BJ (cell line): ENCODE measurements at regions not wholly inside any gene's neighbourhood (a gene's known extent, or its start where the extent isn't known, plus 50 kb on each side); places are given as distances from the start of the nearest gene placed in this dataset.

Experiments
- CTCF ChIA-PET: fragments of 350-600 bp; formaldehyde crosslinking; extraction: SDS; loops from one replicate; lab custom pipeline; 2021; ENCODE audit warnings: antibody characterized with exemption, inconsistent platforms; lab: Yijun Ruan, JAX
- POLR2A ChIA-PET: fragments of 300-600 bp; sonication (Branson Sonifier 250); formaldehyde crosslinking; extraction: SDS; loops from one replicate; lab custom pipeline; 2021; ENCODE audit warnings: antibody characterized with exemption; lab: Charles Lee
- DNase-seq: peaks from one replicate; pipeline ENCODE4 v3.0.0-alpha.2; 2011; ENCODE audit warnings: low read depth
- H3K27me3 ChIP-seq: 2 replicates; pipeline ENCODE4 v1.6.0; 2011; ENCODE audit warnings: low read length; ENCODE audit not compliant: control insufficient read depth, insufficient read depth
- H3K36me3 ChIP-seq: 2 replicates; pipeline ENCODE4 v1.5.1; 2011; ENCODE audit warnings: low read length; ENCODE audit not compliant: control insufficient read depth, insufficient read depth
- H3K4me3 ChIP-seq: 2 replicates; pipeline ENCODE4 v1.5.1; 2011; ENCODE audit warnings: low read depth, mild to moderate bottlenecking, control low read depth, low read length
- TF ChIP-seq, protein P1 (sequence below): IDR thresholded peaks from 2 replicates; pipeline ENCODE4 v1.5.1; 2011; ENCODE audit warnings: low read depth, mild to moderate bottlenecking, control low read depth, inconsistent platforms, low read length, moderate library complexity; ENCODE audit not compliant: insufficient read depth

DNA sequence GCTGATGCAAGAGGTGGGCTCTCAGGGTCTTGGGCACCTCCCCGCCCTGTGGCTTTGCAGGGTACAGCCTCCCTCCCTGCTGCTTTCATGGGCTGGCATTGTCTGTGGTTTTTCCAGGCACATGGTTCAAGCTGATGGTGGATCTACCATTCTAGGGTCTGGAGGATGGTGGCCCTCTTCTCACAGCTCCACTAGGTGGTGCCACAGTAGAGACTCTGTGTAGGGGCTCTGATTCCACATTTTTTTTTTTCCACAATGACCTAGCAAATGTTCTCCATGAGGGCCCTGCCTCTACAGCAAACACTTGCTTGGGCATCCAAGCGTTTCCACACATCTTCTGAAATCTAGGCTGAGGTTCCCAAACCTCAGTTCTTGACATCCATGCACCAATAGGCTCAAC, 657.9 kb upstream of the CT83 start:
- DNase-seq = no peak
- Histone ChIP-seq H3K27me3 (no peaks in the 10 kb centered on the region), H3K36me3 (no peaks in the 10 kb centered on the region), H3K4me3 (no peak overlapping the region)
- ChIA-PET CTCF (no interaction called here), POLR2A (no interaction called here)
- TF ChIP-seq, protein P1, sequence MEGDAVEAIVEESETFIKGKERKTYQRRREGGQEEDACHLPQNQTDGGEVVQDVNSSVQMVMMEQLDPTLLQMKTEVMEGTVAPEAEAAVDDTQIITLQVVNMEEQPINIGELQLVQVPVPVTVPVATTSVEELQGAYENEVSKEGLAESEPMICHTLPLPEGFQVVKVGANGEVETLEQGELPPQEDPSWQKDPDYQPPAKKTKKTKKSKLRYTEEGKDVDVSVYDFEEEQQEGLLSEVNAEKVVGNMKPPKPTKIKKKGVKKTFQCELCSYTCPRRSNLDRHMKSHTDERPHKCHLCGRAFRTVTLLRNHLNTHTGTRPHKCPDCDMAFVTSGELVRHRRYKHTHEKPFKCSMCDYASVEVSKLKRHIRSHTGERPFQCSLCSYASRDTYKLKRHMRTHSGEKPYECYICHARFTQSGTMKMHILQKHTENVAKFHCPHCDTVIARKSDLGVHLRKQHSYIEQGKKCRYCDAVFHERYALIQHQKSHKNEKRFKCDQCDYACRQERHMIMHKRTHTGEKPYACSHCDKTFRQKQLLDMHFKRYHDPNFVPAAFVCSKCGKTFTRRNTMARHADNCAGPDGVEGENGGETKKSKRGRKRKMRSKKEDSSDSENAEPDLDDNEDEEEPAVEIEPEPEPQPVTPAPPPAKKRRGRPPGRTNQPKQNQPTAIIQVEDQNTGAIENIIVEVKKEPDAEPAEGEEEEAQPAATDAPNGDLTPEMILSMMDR = no peak

DNA sequence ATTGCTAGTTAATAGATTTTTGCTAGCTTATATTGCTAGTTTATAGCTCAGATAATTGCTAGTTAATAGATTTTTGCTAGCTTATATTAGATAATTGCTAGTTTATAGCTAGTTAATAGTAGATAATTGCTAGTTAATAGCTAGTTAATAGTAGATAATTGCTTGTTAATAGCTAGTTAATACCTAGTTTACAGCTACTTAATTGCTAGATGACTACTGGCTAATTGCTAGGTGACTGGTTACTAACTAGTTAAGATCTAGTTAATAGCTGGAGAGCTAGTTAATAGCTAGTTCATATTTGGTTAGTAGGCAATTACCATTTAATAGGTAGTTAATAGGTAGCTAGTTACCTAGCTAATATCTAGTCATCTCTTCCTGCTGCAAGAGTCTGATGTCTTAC, 633.8 kb upstream of the CT83 start:
- Histone ChIP-seq H3K27me3 (no peaks in the 10 kb centered on the region), H3K4me3 (no peak overlapping the region), H3K36me3 (no peaks in the 10 kb centered on the region)
- CTCF ChIA-PET = no interaction called here
- TF ChIP-seq, protein P1 = no peak
- no peak for DNase-seq
- POLR2A ChIA-PET = no interaction called here

DNA sequence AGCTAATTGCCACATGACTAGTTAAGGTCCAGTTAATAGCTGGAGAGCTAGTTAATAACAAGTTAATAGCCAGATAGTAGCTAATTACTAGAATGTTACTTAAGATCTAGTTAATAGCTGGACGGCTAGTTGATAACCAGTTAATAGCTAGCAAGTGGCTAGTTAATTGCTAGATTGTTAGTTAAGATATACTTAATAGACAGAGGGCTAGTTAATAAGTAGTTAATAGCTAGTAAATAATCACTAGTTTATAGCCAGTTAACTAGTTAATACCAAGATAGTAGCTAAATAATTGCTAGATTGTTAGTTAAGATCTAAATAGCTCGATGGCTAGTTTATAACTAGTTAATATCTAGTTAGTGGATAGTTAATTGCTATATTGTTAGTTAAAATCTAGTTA, 632.6 kb upstream of the CT83 start:
- Histone ChIP-seq H3K4me3 (no peak overlapping the region), H3K36me3 (no peaks in the 10 kb centered on the region), H3K27me3 (no peaks in the 10 kb centered on the region)
- DNase-seq = no peak
- TF ChIP-seq, protein P1 = no peak
- POLR2A ChIA-PET = no interaction called here
- CTCF ChIA-PET = no interaction called here

DNA sequence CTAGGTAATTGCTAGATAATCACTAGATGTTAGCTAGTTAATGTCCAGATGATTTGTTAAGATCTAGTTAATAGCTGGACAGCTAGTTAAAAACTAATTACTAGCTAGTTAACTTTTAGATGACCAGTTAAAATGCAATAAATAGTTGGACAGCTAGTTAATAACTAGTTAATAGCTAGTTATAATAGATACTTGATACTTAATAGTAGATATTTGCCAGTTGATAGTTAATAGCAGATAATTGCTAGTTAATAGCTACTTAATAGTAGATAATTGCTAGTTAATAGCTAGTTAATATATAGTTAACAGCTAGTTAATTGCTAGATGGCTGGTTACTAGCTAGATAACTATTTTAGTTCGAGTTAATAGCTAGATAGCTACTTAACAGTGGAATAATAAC, 631.4 kb upstream of the CT83 start:
- H3K36me3 ChIP-seq = no peaks in the 10 kb centered on the region
- no peak overlapping the region for H3K4me3 ChIP-seq
- ChIA-PET POLR2A (no interaction called here), CTCF (no interaction called here)
- TF ChIP-seq, protein P1 = no peak
- no peaks in the 10 kb centered on the region for H3K27me3 ChIP-seq
- no peak for DNase-seq

DNA sequence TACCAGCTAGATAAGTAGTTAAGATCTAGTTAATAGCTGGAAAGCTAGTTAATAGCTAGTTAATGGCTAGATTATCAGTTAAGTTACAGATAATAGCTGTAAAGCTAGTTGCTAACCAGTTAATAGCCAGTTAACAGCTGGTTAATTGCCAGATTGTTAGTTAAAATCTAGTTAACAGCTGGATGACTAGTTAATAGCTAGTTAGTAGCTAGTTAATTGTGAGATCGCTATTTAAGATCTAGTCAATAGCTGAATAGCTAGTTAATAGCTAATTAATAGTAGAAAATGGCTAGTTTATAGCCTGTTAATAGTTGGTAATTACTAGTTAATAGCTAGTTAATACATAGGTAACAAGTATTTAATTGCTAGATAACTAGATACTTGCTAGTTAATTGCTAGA, 630.5 kb upstream of the CT83 start:
- DNase-seq = no peak
- no peaks in the 10 kb centered on the region for H3K27me3 ChIP-seq
- H3K4me3 ChIP-seq = no peak overlapping the region
- ChIA-PET CTCF (no interaction called here), POLR2A (no interaction called here)
- no peaks in the 10 kb centered on the region for H3K36me3 ChIP-seq
- TF ChIP-seq, protein P1 = no peak
